ENCODE measurements at regions not wholly inside any gene's neighbourhood (a gene's known extent, or its start where the extent isn't known, plus 50 kb on each side); places are given as distances from the start of the nearest gene placed in this dataset.
"Not testable (repeated sequence)": the region's sequence is repeated elsewhere in the genome, so short reads cannot be mapped to it uniquely, and the experiment has no call there.

DNA sequence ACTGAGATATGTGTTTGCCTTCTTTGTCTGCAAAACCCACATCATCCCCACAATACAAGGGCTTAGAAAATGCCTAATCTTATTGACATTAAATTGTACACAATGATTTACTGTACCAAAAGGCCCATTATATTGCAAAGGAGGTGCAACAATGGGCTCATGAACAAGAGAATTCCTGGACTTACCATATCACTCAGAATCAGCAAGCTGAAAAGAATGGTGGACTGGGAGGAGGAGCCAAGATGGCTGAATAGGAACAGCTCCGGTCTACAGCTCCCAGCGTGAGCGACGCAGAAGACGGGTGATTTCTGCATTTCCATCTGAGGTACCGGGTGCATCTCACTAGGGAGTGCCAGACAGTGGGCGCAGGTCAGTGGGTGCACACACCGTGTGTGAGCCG, 119.9 kb downstream of the OR13H1 start:
- not testable (repeated sequence) for TF ChIP-seq ZFP36 (IDR thresholded peaks at IDR 0.05; ENCODE audit: borderline replicate concordance, partially characterized antibody); POLR2A (IDR thresholded peaks at IDR 0.05; ENCODE audit: low read length); CHD2 (IDR thresholded peaks at IDR 0.05; ENCODE audit: low read length, partially characterized antibody); CEBPB (IDR thresholded peaks at IDR 0.05); RNF2 (IDR thresholded peaks at IDR 0.05; ENCODE audit: borderline replicate concordance, low read depth); NR3C1 (IDR thresholded peaks at IDR 0.05); MAZ (IDR thresholded peaks at IDR 0.05; ENCODE audit: borderline replicate concordance, low read depth, low read length)
- TF ChIP-seq, protein P1, sequence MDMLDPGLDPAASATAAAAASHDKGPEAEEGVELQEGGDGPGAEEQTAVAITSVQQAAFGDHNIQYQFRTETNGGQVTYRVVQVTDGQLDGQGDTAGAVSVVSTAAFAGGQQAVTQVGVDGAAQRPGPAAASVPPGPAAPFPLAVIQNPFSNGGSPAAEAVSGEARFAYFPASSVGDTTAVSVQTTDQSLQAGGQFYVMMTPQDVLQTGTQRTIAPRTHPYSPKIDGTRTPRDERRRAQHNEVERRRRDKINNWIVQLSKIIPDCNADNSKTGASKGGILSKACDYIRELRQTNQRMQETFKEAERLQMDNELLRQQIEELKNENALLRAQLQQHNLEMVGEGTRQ (IDR thresholded peaks at IDR 0.05): not testable (repeated sequence)
- TF ChIP-seq, protein P2, sequence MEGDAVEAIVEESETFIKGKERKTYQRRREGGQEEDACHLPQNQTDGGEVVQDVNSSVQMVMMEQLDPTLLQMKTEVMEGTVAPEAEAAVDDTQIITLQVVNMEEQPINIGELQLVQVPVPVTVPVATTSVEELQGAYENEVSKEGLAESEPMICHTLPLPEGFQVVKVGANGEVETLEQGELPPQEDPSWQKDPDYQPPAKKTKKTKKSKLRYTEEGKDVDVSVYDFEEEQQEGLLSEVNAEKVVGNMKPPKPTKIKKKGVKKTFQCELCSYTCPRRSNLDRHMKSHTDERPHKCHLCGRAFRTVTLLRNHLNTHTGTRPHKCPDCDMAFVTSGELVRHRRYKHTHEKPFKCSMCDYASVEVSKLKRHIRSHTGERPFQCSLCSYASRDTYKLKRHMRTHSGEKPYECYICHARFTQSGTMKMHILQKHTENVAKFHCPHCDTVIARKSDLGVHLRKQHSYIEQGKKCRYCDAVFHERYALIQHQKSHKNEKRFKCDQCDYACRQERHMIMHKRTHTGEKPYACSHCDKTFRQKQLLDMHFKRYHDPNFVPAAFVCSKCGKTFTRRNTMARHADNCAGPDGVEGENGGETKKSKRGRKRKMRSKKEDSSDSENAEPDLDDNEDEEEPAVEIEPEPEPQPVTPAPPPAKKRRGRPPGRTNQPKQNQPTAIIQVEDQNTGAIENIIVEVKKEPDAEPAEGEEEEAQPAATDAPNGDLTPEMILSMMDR (IDR thresholded peaks at IDR 0.05): not testable (repeated sequence)
- TF ChIP-seq, protein P3, sequence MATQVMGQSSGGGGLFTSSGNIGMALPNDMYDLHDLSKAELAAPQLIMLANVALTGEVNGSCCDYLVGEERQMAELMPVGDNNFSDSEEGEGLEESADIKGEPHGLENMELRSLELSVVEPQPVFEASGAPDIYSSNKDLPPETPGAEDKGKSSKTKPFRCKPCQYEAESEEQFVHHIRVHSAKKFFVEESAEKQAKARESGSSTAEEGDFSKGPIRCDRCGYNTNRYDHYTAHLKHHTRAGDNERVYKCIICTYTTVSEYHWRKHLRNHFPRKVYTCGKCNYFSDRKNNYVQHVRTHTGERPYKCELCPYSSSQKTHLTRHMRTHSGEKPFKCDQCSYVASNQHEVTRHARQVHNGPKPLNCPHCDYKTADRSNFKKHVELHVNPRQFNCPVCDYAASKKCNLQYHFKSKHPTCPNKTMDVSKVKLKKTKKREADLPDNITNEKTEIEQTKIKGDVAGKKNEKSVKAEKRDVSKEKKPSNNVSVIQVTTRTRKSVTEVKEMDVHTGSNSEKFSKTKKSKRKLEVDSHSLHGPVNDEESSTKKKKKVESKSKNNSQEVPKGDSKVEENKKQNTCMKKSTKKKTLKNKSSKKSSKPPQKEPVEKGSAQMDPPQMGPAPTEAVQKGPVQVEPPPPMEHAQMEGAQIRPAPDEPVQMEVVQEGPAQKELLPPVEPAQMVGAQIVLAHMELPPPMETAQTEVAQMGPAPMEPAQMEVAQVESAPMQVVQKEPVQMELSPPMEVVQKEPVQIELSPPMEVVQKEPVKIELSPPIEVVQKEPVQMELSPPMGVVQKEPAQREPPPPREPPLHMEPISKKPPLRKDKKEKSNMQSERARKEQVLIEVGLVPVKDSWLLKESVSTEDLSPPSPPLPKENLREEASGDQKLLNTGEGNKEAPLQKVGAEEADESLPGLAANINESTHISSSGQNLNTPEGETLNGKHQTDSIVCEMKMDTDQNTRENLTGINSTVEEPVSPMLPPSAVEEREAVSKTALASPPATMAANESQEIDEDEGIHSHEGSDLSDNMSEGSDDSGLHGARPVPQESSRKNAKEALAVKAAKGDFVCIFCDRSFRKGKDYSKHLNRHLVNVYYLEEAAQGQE (IDR thresholded peaks at IDR 0.05): not testable (repeated sequence)

All from A549 (cell line).